GM20000 (cell line): ENCODE measurements at regions not wholly inside any gene's neighbourhood (a gene's known extent, or its start where the extent isn't known, plus 50 kb on each side); places are given as distances from the start of the nearest gene placed in this dataset.

Source experiments
- DNase-seq: peaks from one replicate; pipeline ENCODE4 v3.0.0; 2012; ENCODE audit warnings: low spot score
- TF ChIP-seq, protein P1 (sequence below): IDR thresholded peaks from 2 replicates; pipeline ENCODE4 v1.5.1; 2012; ENCODE audit warnings: mild to moderate bottlenecking, control low read depth; ENCODE audit errors: extremely low read depth, missing control alignments

DNA sequence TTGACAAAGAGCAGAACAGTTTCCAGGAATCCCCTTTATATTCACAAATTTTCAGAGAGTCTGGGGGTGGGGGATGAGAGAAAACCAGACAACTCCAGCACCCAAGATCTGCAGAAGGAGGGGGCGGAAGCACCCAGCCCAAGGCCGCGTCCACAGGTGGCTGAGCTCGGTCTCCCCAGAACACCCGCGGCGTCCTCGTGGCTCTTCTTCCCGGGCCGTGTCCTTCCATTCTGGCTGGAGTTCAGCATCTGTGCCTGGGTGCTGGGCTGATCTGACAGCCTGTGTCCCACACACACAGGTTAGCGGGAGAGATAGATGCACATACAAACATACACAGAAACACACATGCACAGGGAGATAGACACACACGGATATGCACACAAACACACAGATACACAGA lies 455.8 kb upstream of the SALL3 start:
- DNase-seq: no peak
- TF ChIP-seq, protein P1, sequence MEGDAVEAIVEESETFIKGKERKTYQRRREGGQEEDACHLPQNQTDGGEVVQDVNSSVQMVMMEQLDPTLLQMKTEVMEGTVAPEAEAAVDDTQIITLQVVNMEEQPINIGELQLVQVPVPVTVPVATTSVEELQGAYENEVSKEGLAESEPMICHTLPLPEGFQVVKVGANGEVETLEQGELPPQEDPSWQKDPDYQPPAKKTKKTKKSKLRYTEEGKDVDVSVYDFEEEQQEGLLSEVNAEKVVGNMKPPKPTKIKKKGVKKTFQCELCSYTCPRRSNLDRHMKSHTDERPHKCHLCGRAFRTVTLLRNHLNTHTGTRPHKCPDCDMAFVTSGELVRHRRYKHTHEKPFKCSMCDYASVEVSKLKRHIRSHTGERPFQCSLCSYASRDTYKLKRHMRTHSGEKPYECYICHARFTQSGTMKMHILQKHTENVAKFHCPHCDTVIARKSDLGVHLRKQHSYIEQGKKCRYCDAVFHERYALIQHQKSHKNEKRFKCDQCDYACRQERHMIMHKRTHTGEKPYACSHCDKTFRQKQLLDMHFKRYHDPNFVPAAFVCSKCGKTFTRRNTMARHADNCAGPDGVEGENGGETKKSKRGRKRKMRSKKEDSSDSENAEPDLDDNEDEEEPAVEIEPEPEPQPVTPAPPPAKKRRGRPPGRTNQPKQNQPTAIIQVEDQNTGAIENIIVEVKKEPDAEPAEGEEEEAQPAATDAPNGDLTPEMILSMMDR: no peak

DNA sequence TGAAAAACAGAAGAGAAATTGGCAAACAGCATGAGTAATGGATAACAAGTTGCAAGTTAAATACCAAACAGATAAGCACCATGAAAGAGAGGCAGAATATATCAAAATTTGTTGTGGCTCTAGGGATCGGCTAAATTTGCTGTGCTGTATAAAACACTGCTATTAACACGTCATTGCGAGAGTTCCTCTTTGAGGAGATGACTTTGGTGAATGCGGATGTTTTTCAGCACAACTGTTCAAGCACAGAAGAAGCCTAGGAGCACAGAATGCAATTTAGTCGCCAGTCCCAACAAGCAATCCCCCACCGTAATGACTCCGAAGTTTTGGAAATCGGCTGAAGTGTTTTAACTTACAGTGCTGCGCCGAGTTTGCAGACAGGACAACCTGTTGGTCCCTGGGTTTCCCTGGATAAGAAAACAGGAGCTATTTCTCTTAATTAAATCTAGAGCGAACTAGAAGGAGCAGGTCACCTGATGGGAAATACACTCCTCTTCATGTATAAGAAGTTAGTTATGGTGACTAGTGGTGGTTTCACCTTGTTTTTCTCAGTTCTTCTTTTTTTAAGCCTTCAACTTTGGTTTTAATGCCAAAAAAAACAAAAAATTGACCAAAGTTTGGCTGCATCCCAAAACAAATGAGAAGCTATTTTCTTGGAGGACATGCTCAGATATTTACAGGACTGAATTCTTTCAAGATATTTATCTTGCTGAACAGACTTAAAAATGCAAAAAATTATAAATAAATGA lies 454.1 kb upstream of the SALL3 start:
- DNase-seq: no peak
- TF ChIP-seq, protein P1: no peak

DNA sequence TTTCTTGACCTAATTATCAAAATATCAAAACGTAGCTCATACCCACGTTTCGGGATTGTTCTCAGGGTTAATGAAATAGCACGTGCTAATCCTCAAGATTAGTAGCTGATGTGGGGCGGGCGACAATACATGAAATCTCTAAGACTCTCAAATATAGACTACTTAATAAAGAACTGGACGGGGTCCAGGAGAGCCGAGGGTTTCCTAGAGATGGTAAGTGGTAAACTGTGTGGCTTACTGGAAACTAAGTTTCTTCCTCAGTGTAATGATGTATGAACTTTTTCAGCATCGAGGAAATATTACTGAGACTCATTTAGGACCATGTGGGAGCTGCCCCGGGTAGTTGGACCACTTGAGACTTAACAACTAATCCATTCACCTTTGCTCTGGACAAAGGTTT lies 453.3 kb upstream of the SALL3 start:
- no peak for DNase-seq
- TF ChIP-seq, protein P1: no peak

DNA sequence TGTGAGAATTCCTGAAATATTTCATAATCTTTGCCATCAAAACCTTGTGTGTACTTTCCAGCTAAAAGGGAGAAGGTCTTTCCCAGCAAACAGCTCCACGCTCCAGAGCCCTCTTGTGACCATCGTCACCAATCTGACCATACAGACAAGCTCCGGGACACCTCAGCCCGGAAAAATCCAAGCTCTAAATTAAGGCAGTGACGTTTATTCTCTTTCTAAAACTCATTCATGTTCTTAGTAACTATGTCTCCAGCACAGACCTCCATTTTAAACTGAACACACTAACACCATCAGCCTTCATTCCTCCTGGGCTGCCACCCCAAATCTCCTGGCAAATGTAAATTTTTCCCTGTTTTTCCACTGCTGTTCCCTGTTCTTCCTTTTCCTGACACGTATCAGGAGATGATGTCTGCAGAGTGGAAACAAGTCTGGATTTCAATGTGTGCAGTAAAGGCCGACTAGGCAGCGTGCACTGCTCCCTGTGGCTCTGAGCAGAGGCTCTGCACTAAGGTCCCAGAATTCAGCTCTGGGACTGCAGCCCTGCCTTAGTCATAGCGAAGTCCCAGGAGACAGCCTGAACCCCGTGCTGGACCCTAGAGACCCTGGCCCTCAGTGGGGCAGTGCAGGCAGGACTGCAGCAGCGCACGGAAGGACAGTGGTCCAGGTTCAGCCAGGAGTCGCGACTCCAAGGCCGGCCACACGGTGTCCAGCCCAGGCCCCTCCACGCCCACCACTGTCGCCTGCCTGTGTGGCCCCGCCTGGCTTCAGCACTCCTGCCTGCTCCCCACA lies 452.5 kb upstream of the SALL3 start:
- TF ChIP-seq, protein P1: no peak
- no peak for DNase-seq

DNA sequence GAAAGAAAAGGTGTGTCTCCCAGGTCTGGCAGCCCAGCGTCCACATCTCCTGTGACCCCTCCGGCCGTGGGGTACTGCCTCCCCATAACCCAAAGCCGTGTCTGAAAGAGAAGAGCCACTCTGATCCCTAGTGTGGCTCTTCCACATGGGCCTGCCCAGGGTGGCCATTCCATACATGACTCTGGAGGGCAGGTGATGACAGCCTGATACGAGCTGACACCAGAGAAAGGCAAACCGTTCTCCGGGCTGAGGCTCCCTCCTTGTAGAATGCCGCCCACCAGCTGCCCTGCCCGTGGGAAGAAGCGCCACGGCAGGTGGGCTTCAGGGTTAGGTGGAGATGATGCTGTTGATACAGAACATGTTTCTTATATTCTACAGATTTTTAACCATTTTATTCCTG lies 451.6 kb upstream of the SALL3 start:
- TF ChIP-seq, protein P1: no peak
- DNase-seq: no peak

DNA sequence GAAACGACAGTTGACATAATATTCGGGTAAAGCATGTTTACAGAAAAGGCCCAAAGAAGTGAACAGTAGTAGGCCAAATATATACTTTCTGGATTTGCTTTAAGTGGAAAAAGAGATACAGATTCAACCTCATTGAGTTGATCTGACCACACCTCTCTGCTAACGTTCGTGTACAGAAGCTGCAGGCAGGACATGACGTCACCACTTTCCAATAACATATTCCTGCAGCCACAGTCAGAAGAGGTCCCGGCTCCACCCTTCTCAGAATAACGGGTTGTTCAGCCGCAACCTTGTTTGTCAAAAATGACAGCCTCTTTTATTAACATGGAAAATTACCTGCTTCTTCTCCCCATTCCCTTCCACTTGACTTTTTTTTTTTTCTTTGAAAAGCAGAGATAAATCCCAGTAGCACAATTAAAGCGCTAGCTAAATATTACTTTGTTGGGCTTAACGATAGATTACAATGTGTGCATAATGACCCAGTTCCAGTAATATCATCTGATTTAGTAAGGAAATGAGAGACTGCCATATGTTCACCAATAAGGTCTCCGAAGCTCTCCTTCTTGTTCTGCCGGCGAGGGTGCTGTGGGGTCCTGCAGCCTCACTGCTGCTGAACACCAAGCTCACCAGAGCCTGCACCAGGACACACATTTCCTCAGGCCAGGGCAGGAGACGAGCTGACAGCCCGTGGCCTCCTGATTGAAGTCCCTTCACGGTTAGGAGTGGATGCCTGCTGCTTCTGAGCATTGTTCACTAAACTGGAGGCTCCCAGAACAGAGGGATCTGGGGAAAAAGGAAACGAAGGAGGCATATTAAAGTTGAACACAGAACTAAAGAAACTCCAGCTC lies 451.0 kb upstream of the SALL3 start:
- TF ChIP-seq, protein P1: no peak
- DNase-seq: no peak
